ENCODE measurements at regions not wholly inside any gene's neighbourhood (a gene's known extent, or its start where the extent isn't known, plus 50 kb on each side); places are given as distances from the start of the nearest gene placed in this dataset.

DNA sequence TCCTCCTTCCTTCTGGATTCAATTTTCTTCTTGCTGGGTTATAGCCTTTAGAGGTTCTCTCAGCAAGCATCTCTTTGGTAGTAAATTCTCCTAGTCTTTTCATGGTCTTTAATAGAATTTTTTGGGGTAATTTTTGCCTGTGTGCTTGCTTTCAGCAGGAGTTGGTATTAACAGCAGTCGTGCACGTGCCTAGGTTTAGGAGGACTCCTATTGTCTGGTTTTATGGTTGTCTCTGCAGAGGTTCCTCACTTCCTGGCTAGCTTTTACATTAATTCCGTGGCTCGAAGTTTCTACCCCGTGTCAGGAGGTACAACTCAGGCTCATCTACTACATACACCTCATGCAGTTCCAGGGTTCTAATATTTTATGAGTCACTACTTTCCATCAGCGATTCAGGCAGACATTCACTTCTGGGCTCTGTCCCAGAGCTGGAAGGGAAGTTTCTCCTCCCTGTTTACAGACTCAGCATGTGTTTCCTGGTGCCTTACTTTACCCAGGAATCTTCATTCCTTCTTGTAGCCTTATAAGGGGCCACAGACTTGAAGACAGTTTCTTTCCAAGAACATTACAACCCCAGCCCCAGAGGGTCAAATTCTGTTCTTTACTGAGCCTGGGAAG, 643.6 kb downstream of the HS3ST4 start:
- TF ChIP-seq, protein P1, sequence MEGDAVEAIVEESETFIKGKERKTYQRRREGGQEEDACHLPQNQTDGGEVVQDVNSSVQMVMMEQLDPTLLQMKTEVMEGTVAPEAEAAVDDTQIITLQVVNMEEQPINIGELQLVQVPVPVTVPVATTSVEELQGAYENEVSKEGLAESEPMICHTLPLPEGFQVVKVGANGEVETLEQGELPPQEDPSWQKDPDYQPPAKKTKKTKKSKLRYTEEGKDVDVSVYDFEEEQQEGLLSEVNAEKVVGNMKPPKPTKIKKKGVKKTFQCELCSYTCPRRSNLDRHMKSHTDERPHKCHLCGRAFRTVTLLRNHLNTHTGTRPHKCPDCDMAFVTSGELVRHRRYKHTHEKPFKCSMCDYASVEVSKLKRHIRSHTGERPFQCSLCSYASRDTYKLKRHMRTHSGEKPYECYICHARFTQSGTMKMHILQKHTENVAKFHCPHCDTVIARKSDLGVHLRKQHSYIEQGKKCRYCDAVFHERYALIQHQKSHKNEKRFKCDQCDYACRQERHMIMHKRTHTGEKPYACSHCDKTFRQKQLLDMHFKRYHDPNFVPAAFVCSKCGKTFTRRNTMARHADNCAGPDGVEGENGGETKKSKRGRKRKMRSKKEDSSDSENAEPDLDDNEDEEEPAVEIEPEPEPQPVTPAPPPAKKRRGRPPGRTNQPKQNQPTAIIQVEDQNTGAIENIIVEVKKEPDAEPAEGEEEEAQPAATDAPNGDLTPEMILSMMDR (IDR thresholded peaks at IDR 0.05; ENCODE audit: borderline replicate concordance, extremely low read depth, low read length, poor library complexity, severe bottlenecking): no peak
- no peak for TF ChIP-seq EZH2 (IDR thresholded peaks at IDR 0.05; ENCODE audit: borderline replicate concordance, low read depth, low read length, severe bottlenecking)

All from DND-41 (cell line).